Adrenal gland (tissue), 5 donors: ENCODE measurements at regions not wholly inside any gene's neighbourhood (a gene's known extent, or its start where the extent isn't known, plus 50 kb on each side); places are given as distances from the start of the nearest gene placed in this dataset.

ENCODE experiments used
- CTCF ChIP-seq, 6 experiments: fragments of 450-650 bp in 4 of 6; fragments of 200-600 bp in 2 of 6; sonication (generic) in 1 of 6; IDR thresholded peaks; 1 replicate in 5 of 6; 2 replicates in 1 of 6; pipeline versions ENCODE4 v1.5.1 to v1.8.0; 2016 to 2021; ENCODE audit warnings: antibody characterized with exemption in 6 of 6, mild to moderate bottlenecking in 2 of 6, moderate library complexity in 1 of 6
- POLR2A ChIP-seq, 2 donors: fragments of 450-650 bp; IDR thresholded peaks; one replicate each; pipeline ENCODE4 v1.6.1; 2017; ENCODE audit warnings: antibody characterized with exemption in 2 of 2, mild to moderate bottlenecking in 2 of 2, moderate library complexity in 1 of 2
- donor health status: DM: no; HTN: no; CAD: no.

- TF ChIP-seq POLR2A (IDR thresholded peaks at IDR 0.05): no peak
- TF ChIP-seq CTCF (IDR thresholded peaks at IDR 0.05): no peak
Observed at GRCh38 chr12:58381546-58381945, 440.2 kb downstream of the ATP23 start.
